GM19324 (cell line): ENCODE measurements at regions not wholly inside any gene's neighbourhood (a gene's known extent, or its start where the extent isn't known, plus 50 kb on each side); places are given as distances from the start of the nearest gene placed in this dataset.

Experiments used
- ATAC-seq: cut with Tn5 transposase; IDR thresholded peaks from one replicate; pipeline ENCODE4 v1.9.1; 2021; ENCODE audit warnings: mild to moderate bottlenecking, moderate library complexity; ENCODE audit not compliant: unreplicated experiment, low FRiP score

GRCh38 chr1:82874041-82874440 lies 1073.3 kb downstream of the ADGRL2 start:
- ATAC-seq, result no peak

DNA sequence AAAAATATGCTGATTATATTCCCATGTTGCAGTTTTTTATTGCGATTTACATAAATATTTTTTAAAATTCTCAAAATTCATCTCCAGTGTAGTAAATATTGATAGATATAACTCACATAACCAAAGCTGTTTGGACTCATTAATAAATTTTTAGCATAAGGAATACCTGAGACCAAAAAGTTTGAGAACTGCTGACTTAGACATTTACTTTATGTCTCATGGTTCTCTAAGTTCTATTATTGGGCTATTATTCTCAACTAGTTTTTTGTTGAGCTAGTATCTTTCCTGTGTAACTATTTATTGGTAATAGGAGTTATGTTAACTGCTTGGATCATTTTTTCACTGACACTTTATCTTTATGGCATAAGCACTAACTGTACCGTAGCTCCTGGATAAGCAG lies 1069.6 kb downstream of the ADGRL2 start:
- ATAC-seq, result no peak

- no peak for ATAC-seq
Observed at GRCh38 chr1:82867781-82868180, 1067.0 kb downstream of the ADGRL2 start.

- no peak for ATAC-seq
Observed at GRCh38 chr1:82861749-82862148, 1061.0 kb downstream of the ADGRL2 start.

DNA sequence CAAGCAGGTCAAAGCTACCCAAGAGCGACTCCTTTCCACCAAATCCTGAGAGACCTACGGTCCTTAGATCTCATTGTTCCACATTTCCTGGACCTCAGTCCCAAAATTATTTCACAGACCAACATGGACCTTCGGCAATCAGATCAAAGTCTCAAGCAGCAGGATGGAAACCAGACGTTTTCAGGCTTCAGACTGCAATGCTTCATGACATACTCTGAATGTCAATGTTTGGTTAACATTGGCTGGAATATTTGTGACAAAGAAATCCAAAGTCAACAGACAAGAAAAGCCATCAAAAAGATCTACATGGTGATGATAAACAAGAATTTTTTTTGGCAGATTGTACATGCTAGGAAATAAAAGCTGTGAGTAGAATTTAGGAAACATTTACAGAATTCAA lies 1057.3 kb downstream of the ADGRL2 start:
- no peak for ATAC-seq

GRCh38 chr1:82849460-82849859 lies 1048.7 kb downstream of the ADGRL2 start:
- no peak for ATAC-seq

DNA sequence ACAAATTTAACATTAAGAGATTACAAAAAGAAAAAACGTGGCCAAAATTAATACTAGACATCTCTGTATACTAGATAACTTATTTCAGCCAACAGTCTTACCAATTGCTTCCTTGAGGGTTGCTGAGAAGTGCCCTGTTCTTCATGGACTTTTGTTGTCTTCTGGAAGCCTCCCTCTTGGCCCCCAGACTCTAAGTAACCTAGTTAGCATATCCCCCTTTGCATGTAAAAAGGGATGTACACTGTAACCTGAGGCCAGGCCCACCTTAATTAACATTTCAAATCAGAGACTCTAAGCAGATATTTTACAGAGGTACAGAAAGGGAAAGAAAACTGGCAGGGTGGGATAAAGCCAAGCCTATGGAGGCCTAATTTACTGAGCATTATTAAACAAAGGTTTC lies 1047.3 kb downstream of the ADGRL2 start:
- no peak for ATAC-seq

GRCh38 chr1:82845866-82846265 lies 1045.1 kb downstream of the ADGRL2 start:
- no peak for ATAC-seq

DNA sequence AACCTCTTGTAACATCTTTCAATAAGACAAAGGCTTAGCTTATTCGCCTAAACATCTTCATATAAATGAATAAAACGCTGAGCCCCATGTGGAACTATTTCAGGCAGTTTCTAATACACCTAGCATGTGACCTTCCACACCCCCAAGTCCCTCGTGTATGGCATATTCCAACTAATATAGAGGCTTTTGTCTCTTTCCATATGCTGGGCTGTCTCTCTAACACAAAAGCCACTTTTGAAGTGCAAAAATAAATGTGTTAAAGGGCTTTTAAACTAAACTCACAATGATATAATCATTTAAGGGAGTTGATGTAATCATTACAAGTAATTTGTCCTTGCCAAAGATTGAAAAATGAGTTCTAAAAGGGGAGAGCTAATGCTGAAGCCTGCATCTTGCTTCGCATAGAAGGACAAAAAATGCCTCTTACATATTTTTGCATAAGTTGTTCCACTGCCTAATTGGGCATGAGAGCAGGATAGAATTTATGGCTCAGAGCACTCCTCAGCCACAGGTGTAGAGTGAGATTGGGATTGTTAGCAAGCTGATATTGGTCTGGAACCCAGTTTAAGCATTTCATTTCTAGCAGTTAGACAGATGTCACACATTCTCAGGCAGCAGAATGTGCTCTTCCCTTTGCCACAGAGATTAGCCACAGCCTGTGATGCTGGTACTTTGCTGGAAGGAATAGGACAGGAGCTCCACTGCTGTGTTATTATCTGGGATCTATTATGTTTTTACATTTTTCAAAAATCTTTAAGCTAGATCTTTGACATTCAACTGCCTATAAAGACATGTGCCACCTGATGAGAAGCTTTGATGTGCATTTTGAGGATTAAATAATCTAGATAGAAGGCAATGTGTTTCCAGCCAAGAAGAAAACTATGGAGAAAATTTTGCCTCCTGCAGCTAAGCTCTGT lies 1044.4 kb downstream of the ADGRL2 start:
- ATAC-seq, result no peak

DNA sequence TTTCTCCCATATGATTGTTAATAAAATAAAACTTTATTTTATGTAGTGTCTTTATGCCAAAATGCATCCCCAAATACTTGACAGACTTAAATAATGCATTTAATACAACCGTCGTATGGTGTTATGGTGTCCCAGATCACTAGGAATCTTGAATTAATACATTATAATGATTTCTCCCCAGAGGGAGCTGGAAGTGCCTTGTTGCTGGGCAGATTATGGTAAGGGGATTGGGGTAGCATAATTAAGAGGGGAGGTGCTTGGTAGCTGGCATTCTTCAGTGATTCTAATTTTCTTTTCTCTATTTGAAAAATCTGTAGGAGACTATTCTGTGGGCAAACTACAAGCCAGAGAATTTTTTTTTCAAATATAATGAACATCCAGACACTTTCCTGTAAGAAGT lies 1043.7 kb downstream of the ADGRL2 start:
- no peak for ATAC-seq

- ATAC-seq, result no peak
Observed at GRCh38 chr1:82843876-82844275, 1043.1 kb downstream of the ADGRL2 start.

- no peak for ATAC-seq
Observed at GRCh38 chr1:82840192-82840591, 1039.5 kb downstream of the ADGRL2 start.

DNA sequence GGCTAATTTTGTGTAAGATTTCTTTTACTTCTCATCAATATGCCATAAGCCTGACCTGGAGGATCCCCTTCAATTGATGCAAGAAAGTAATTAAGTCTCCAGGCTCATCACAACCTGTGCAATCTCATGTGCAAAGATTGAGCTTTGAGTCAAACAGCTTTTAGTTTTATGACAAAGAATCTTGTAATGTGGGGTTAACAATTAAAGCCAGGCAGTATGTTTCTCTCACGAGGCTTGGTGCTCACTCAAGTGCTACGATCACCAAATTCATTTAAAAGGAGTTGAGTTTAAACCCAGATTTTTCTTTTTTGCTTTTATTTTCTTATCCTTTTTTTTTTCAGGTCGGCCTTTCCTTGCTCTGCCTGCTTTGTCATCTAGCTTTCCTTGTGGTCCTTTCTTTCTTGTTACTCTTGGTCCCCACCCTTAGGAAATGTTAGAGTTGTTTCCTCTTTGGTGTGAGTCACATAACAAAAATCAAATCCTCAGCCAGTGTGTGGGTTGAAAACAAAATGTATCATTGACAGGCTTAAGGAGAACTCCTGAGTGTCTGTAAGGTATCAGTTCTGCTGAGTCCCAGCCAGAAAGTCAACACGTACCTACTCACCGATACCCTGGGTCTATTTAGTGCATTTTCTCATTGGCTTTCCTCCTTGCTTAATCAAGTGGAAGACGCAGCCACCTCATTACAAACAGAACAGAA lies 1037.2 kb downstream of the ADGRL2 start:
- no peak for ATAC-seq

- no peak for ATAC-seq
Observed at GRCh38 chr1:82836973-82837680, 1036.4 kb downstream of the ADGRL2 start.

GRCh38 chr1:82836213-82836972 lies 1035.7 kb downstream of the ADGRL2 start:
- ATAC-seq, result no peak

- ATAC-seq, result no peak
Observed at GRCh38 chr1:82830690-82831380, 1030.1 kb downstream of the ADGRL2 start.

DNA sequence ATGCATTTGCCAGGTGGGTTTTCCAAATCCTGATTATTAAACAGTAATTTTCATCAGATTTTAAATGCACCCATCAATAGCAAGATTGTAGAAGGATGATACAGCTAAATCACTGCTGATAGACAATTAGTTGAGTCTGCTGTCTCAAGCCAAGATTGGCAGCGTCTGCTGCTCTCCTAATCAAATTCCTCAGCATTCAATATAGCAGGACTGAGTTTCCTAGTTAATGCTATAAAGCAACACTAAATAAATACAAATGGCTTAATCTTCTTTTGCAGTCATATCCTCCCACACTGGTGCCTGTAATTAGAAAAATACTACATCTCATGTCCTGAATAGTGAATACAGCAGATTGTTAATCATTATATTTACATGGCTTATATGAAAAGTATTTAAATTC lies 1028.8 kb downstream of the ADGRL2 start:
- ATAC-seq, result no peak

GRCh38 chr1:82823876-82824275 lies 1023.1 kb downstream of the ADGRL2 start:
- no peak for ATAC-seq

DNA sequence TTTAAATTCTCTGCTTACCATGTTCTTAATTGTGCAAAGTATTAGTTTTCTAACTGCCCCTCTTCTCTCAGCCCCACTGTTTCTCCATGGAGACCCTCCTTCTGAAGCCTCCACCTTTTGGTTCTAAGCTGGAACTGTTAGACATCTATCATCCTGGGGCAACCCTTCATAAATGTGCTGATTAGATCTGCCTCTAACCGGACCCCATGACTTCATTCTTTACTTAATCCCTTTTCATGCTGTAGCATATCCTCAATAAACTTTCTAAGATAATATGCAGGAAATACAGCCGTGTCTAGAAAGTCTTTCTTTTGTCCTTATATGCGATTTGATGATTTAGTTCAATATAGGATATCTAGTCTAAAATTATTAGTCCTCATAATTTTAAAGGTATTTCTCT lies 1020.1 kb downstream of the ADGRL2 start:
- ATAC-seq, result no peak

GRCh38 chr1:82819234-82819633 lies 1018.5 kb downstream of the ADGRL2 start:
- ATAC-seq, result peak; percentile 79
